B cell (primary cell): ENCODE measurements at regions not wholly inside any gene's neighbourhood (a gene's known extent, or its start where the extent isn't known, plus 50 kb on each side); places are given as distances from the start of the nearest gene placed in this dataset.

Experiments used
- ATAC-seq: fragments of 200-7000 bp; cut with Tn5 transposase; one replicate; pipeline ENCODE4 v1.10.0; 2021; ENCODE audit warnings: low read depth, mild to moderate bottlenecking, moderate number of reproducible peaks, moderate library complexity
- CTCF ChIA-PET: fragments of 350-600 bp; sonication (Branson Sonifier 250); formaldehyde crosslinking; loops from one replicate; lab custom pipeline; 2021; ENCODE audit warnings: antibody characterized with exemption, inconsistent platforms; lab: Charles Lee
- POLR2A ChIA-PET: fragments of 350-600 bp; sonication (Branson Sonifier 250); formaldehyde crosslinking; loops from one replicate; lab custom pipeline; 2021; ENCODE audit warnings: antibody characterized with exemption; lab: Charles Lee
- DNase-seq: peaks from one replicate; pipeline ENCODE4 v3.0.0; 2013
- H2AFZ ChIP-seq: 2 replicates; pipeline ENCODE4 v1.6.1; 2012; ENCODE audit warnings: mild to moderate bottlenecking, low read depth, low read length; ENCODE audit not compliant: insufficient read depth, poor library complexity, severe bottlenecking
- H3K27ac ChIP-seq, 2 donors: 1 replicate in 1 of 2; 2 replicates in 1 of 2; pipeline ENCODE4 v1.5.1; 2012 to 2013; ENCODE audit warnings: low read length in 2 of 2, mild to moderate bottlenecking in 2 of 2, moderate library complexity in 1 of 2
- H3K27me3 ChIP-seq, 4 experiments: fragments of 200-600 bp in 1 of 4; sonication (generic) in 1 of 4; replicated peaks in 1 of 4; 1 replicate in 2 of 4; 2 replicates in 2 of 4; pipeline versions ENCODE4 v1.6.1 to v1.7.0; 2013 to 2016; ENCODE audit warnings: low read length in 3 of 4, mild to moderate bottlenecking in 2 of 4, mixed read lengths in 1 of 4, moderate library complexity in 1 of 4; ENCODE audit not compliant: insufficient read depth in 4 of 4, control insufficient read depth in 3 of 4; ENCODE audit errors: control extremely low read depth in 1 of 4
- H3K36me3 ChIP-seq, 2 experiments: replicated peaks in 1 of 2; 1 replicate in 1 of 2; 2 replicates in 1 of 2; pipeline versions ENCODE4 v1.6.1 to v1.7.1; 2013; ENCODE audit warnings: low read length in 1 of 2; ENCODE audit not compliant: insufficient read depth in 2 of 2, control insufficient read depth in 1 of 2; ENCODE audit errors: control extremely low read depth in 1 of 2, extremely low read depth in 1 of 2
- H3K4me1 ChIP-seq, 2 donors: fragments of 200-600 bp in 1 of 2; sonication (generic) in 1 of 2; 1 replicate in 1 of 2; 2 replicates in 1 of 2; pipeline versions ENCODE4 v1.5.1 to v1.6.1; 2013 to 2017; ENCODE audit warnings: low read length in 2 of 2; ENCODE audit not compliant: control insufficient read depth in 2 of 2, insufficient read depth in 2 of 2
- H3K4me2 ChIP-seq: replicated peaks from 2 replicates; pipeline ENCODE3; 2012; ENCODE audit warnings: mild to moderate bottlenecking, low read depth, low read length; ENCODE audit not compliant: poor library complexity, severe bottlenecking
- H3K4me3 ChIP-seq, 5 experiments: fragments of 200-600 bp in 1 of 5; sonication (generic) in 1 of 5; 1 replicate in 3 of 5; 2 replicates in 2 of 5; pipeline versions ENCODE4 v1.5.1 to v1.7.0; 2011 to 2016; ENCODE audit warnings: low read length in 4 of 5, mild to moderate bottlenecking in 4 of 5, low read depth in 2 of 5, control low read depth in 1 of 5, moderate library complexity in 1 of 5; ENCODE audit not compliant: insufficient read depth in 1 of 5; ENCODE audit errors: control extremely low read depth in 1 of 5, extremely low read depth in 1 of 5
- H3K79me2 ChIP-seq: fragments of 200-600 bp; sonication (generic); one replicate; pipeline ENCODE4 v1.6.0; 2016; ENCODE audit warnings: low read length; ENCODE audit not compliant: control insufficient read depth, insufficient read depth
- H3K9ac ChIP-seq: fragments of 200-600 bp; sonication (generic); 2 replicates; pipeline ENCODE4 v1.6.1; 2017; ENCODE audit warnings: mild to moderate bottlenecking, low read length, moderate library complexity
- H3K9me3 ChIP-seq, 3 donors: one replicate each; pipeline versions ENCODE4 v1.6.1 to v1.7.1; 2013; ENCODE audit warnings: low read length in 2 of 3; ENCODE audit not compliant: control insufficient read depth in 2 of 3, insufficient read depth in 1 of 3; ENCODE audit errors: control extremely low read depth in 1 of 3
- H4K20me1 ChIP-seq: 2 replicates; pipeline ENCODE4 v1.6.0; 2012; ENCODE audit warnings: mild to moderate bottlenecking, low read length; ENCODE audit not compliant: insufficient read depth, control insufficient read depth, poor library complexity, severe bottlenecking
- H3K27ac Mint-ChIP-seq: one replicate; pipeline ENCODE4 v1.8.0; 2021; ENCODE audit warnings: mixed read lengths
- H3K27me3 Mint-ChIP-seq: one replicate; pipeline ENCODE4 v1.8.0; 2021; ENCODE audit warnings: mixed read lengths
- H3K4me1 Mint-ChIP-seq: one replicate; pipeline ENCODE4 v1.8.0; 2021; ENCODE audit warnings: mixed read lengths
- H3K4me3 Mint-ChIP-seq: one replicate; pipeline ENCODE4 v1.8.0; 2021; ENCODE audit warnings: mixed read lengths
- H3K9me3 Mint-ChIP-seq: one replicate; pipeline ENCODE4 v1.8.0; 2022; ENCODE audit warnings: mixed read lengths; ENCODE audit not compliant: insufficient read depth
- CTCF ChIP-seq: fragments of 200-600 bp; IDR thresholded peaks from one replicate; pipeline ENCODE4 v1.8.0; 2022; ENCODE audit warnings: antibody characterized with exemption, mild to moderate bottlenecking
- EZH2 ChIP-seq: IDR thresholded peaks from 2 replicates; pipeline ENCODE4 v1.6.1; 2012; ENCODE audit warnings: borderline replicate concordance, low read depth, mild to moderate bottlenecking, moderate library complexity, low read length; ENCODE audit not compliant: insufficient read depth, poor library complexity, severe bottlenecking
- WGBS: methylation state at CpG from one replicate; pipeline ENCODE4 v1.1.5; 2013; ENCODE audit warnings: missing lambda C conversion rate; ENCODE audit not compliant: insufficient coverage; 5-methylcytosine and 5-hydroxymethylcytosine counted together
- intact Hi-C: fragments of 100-400 bp; cut with micrococcal nuclease; formaldehyde crosslinking; loops from one replicate; pipeline ENCODE4 v1.10.0; 2022

GRCh38 chr14:98773814-98774213 lies 498.2 kb downstream of the BCL11B start:
- no peak overlapping the region for H3K27ac ChIP-seq
- H3K36me3 ChIP-seq = no peaks in the 10 kb centered on the region
- Mint-ChIP-seq H3K27me3 (no peaks in the 10 kb centered on the region), H3K4me1 (no peaks in the 10 kb centered on the region), H3K4me3 (no peak overlapping the region), H3K9me3 (peaks cover 11% of the 10 kb centered on the region), H3K27ac (no peak overlapping the region)
- TF ChIP-seq CTCF (no peak), EZH2 (no peak)
- DNase-seq (no peak), ATAC-seq (no peak)
- H3K9me3 ChIP-seq = peaks cover 0 to 11% (median 0%) of the 10 kb centered on the region in 3 donors
- CTCF ChIA-PET = no interaction called here
- POLR2A ChIA-PET = no interaction called here
- no peak overlapping the region for H3K4me2 ChIP-seq
- H3K79me2 ChIP-seq = no peaks in the 10 kb centered on the region
- H3K9ac ChIP-seq = no peak overlapping the region
- H3K27me3 ChIP-seq = no peaks in the 10 kb centered on the region
- no peaks in the 10 kb centered on the region for H4K20me1 ChIP-seq
- no peaks in the 10 kb centered on the region for H3K4me1 ChIP-seq
- no peak overlapping the region for H3K4me3 ChIP-seq
- H2AFZ ChIP-seq = no peak overlapping the region
- intact Hi-C loops = no loop called here
- WGBS = 84% methylated on average over 5 of the region's 5 CpGs

DNA sequence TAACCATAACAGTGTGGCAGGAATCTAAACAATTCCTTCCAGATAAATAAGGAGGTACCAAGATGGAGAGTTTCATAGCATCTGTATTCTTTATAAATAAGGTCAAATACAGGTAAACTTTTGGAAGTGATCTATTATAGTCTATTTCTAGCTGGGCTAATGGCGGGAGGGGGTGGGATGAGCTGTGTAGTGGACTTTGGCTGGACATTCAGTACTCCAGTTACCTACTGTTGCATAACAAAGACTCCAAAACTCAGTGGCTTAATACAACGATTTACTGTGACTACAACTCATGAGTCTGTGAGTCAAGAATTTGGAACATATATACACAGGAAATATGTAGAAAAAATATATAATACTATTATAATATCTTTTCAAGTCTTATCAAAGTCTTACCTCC lies 496.1 kb downstream of the BCL11B start:
- Histone ChIP-seq H3K4me2 (no peak overlapping the region), H3K9ac (no peak overlapping the region), H3K36me3 (no peaks in the 10 kb centered on the region), H3K9me3 (peaks cover 0 to 7% (median 0%) of the 10 kb centered on the region in 3 donors), H3K79me2 (no peaks in the 10 kb centered on the region), H4K20me1 (no peaks in the 10 kb centered on the region), H2AFZ (no peak overlapping the region), H3K27me3 (no peaks in the 10 kb centered on the region), H3K4me3 (no peak overlapping the region), H3K27ac (no peak overlapping the region), H3K4me1 (no peaks in the 10 kb centered on the region)
- H3K4me1 Mint-ChIP-seq = no peaks in the 10 kb centered on the region
- H3K27me3 Mint-ChIP-seq = no peaks in the 10 kb centered on the region
- no peak for TF ChIP-seq EZH2
- no peak for TF ChIP-seq CTCF
- no peak for ATAC-seq
- peaks cover 8% of the 10 kb centered on the region for H3K9me3 Mint-ChIP-seq
- H3K27ac Mint-ChIP-seq = no peak overlapping the region
- no CpG with 5 or more reads among the region's 2 CpGs for WGBS
- H3K4me3 Mint-ChIP-seq = no peak overlapping the region
- no peak for DNase-seq
- intact Hi-C loops = no loop called here
- ChIA-PET POLR2A (no interaction called here), CTCF (no interaction called here)
